IMR-90 (cell line): ENCODE measurements at regions not wholly inside any gene's neighbourhood (a gene's known extent, or its start where the extent isn't known, plus 50 kb on each side); places are given as distances from the start of the nearest gene placed in this dataset.

Source experiments
- ATAC-seq: fragments of 200-7000 bp; cut with Tn5 transposase; 2 replicates; pipeline ENCODE4 v1.9.1; 2020; ENCODE audit warnings: low read depth, mild to moderate bottlenecking, moderate library complexity
- BruUV-seq: library from RNA; stranded (reverse); fragments of 400-500 nt; replicated peaks from 2 replicates; lab custom pipeline; 2021; lab: Mats Ljungman, UMichigan
- CTCF ChIA-PET: fragments of 300-600 bp; formaldehyde crosslinking; extraction: SDS; loops from one replicate; lab custom pipeline; 2021; ENCODE audit warnings: antibody characterized with exemption; lab: Yijun Ruan, JAX
- POLR2A ChIA-PET: fragments of 300-600 bp; sonication (Branson Sonifier 250); formaldehyde crosslinking; loops from one replicate; lab custom pipeline; 2022; ENCODE audit warnings: antibody characterized with exemption; ENCODE audit not compliant: unreplicated experiment; lab: Charles Lee
- DNase-seq: peaks from one replicate; pipeline ENCODE4 v3.0.0; 2013
- H2AFZ ChIP-seq: replicated peaks from 2 replicates; pipeline ENCODE3; 2013; ENCODE audit warnings: low read length, mild to moderate bottlenecking; ENCODE audit not compliant: poor library complexity
- H2AK5ac ChIP-seq: 2 replicates; pipeline ENCODE4 v1.6.1; 2013; ENCODE audit warnings: low read depth, low read length, inconsistent platforms
- H2AK9ac ChIP-seq: replicated peaks from 2 replicates; pipeline ENCODE3; 2013; ENCODE audit warnings: mild to moderate bottlenecking, low read depth, low read length, moderate library complexity; ENCODE audit not compliant: poor library complexity
- H2BK120ac ChIP-seq: 2 replicates; pipeline ENCODE4 v1.6.1; 2013; ENCODE audit warnings: low read depth, low read length, inconsistent platforms
- H2BK15ac ChIP-seq: 3 replicates; pipeline ENCODE4 v1.6.1; 2013; ENCODE audit warnings: low read depth, low read length, inconsistent platforms
- H2BK20ac ChIP-seq: 2 replicates; pipeline ENCODE4 v1.6.1; 2013; ENCODE audit warnings: low read depth, mild to moderate bottlenecking, inconsistent platforms, low read length, moderate library complexity
- H2BK5ac ChIP-seq: 2 replicates; pipeline ENCODE4 v1.6.1; 2013; ENCODE audit warnings: mild to moderate bottlenecking, low read depth, low read length, inconsistent platforms; ENCODE audit not compliant: poor library complexity, severe bottlenecking
- H3K14ac ChIP-seq: replicated peaks from 2 replicates; pipeline ENCODE4 v1.6.1; 2013; ENCODE audit warnings: low read depth, low read length, inconsistent platforms
- H3K18ac ChIP-seq: 2 replicates; pipeline ENCODE4 v1.6.1; 2013; ENCODE audit warnings: low read depth, low read length, control low read depth
- H3K23ac ChIP-seq: 2 replicates; pipeline ENCODE4 v1.6.1; 2013; ENCODE audit warnings: low read depth, low read length, inconsistent platforms
- H3K27ac ChIP-seq: 2 replicates; pipeline ENCODE4 v1.5.1; 2013; ENCODE audit warnings: mild to moderate bottlenecking, control low read depth, low read length; ENCODE audit not compliant: insufficient read depth
- H3K27me3 ChIP-seq: 2 replicates; pipeline ENCODE4 v1.6.1; 2013; ENCODE audit warnings: low read length; ENCODE audit not compliant: control insufficient read depth, insufficient read depth
- H3K36me3 ChIP-seq: 2 replicates; pipeline ENCODE4 v1.6.1; 2013; ENCODE audit warnings: low read length, mixed read lengths; ENCODE audit not compliant: control insufficient read depth, insufficient read depth
- H3K4ac ChIP-seq: 2 replicates; pipeline ENCODE4 v1.6.1; 2013; ENCODE audit warnings: low read depth, low read length, inconsistent platforms
- H3K4me1 ChIP-seq: 2 replicates; pipeline ENCODE4 v1.6.1; 2013; ENCODE audit warnings: low read length, mixed read lengths; ENCODE audit not compliant: control insufficient read depth, insufficient read depth
- H3K4me2 ChIP-seq: 2 replicates; pipeline ENCODE4 v1.6.1; 2013; ENCODE audit warnings: low read depth, mild to moderate bottlenecking, control low read depth, low read length, moderate library complexity
- H3K4me3 ChIP-seq: 2 replicates; pipeline ENCODE4 v1.5.1; 2013; ENCODE audit warnings: low read depth, mild to moderate bottlenecking, control low read depth, low read length, moderate library complexity; ENCODE audit not compliant: insufficient read depth
- H3K56ac ChIP-seq: 2 replicates; pipeline ENCODE4 v1.6.1; 2013; ENCODE audit warnings: low read length, inconsistent platforms; ENCODE audit not compliant: insufficient read depth; ENCODE audit errors: extremely low read depth
- H3K79me1 ChIP-seq, 2 experiments: 2 replicates each; pipeline ENCODE4 v1.6.1; 2013; ENCODE audit warnings: low read length in 2 of 2, inconsistent platforms in 1 of 2, low read depth in 1 of 2
- H3K9ac ChIP-seq: 2 replicates; pipeline ENCODE4 v1.6.1; 2013; ENCODE audit warnings: low read depth, low read length, control low read depth
- H3K9me1 ChIP-seq: 2 replicates; pipeline ENCODE4 v1.6.1; 2013; ENCODE audit warnings: low read length, inconsistent platforms; ENCODE audit not compliant: insufficient read depth
- H3K9me3 ChIP-seq: 2 replicates; pipeline ENCODE4 v1.6.1; 2013; ENCODE audit warnings: low read length; ENCODE audit not compliant: control insufficient read depth, insufficient read depth
- H4K20me1 ChIP-seq: 2 replicates; pipeline ENCODE4 v1.6.1; 2013; ENCODE audit warnings: low read length, inconsistent platforms; ENCODE audit not compliant: insufficient read depth
- H4K5ac ChIP-seq: 2 replicates; pipeline ENCODE4 v1.6.1; 2013; ENCODE audit warnings: mild to moderate bottlenecking, low read depth, low read length, control low read depth
- H4K8ac ChIP-seq, 2 experiments: 2 replicates each; pipeline ENCODE4 v1.6.1; 2013; ENCODE audit warnings: low read depth in 2 of 2, low read length in 2 of 2, control low read depth in 1 of 2, inconsistent platforms in 1 of 2
- H4K91ac ChIP-seq: 2 replicates; pipeline ENCODE4 v1.6.1; 2013; ENCODE audit warnings: low read depth, low read length, inconsistent platforms; ENCODE audit not compliant: insufficient read depth
- BHLHE40 ChIP-seq: fragments of 150-350 bp; IDR thresholded peaks from 2 replicates; pipeline ENCODE4 v1.6.1; 2016; ENCODE audit warnings: mild to moderate bottlenecking, low read depth, low read length
- CEBPB ChIP-seq: IDR thresholded peaks from 2 replicates; pipeline ENCODE4 v1.6.1; 2012; ENCODE audit warnings: low read depth, low read length, improper control_type of control experiment
- CHD1 ChIP-seq: IDR thresholded peaks from 2 replicates; pipeline ENCODE4 v1.6.1; 2012; ENCODE audit warnings: low read depth, low read length, improper control_type of control experiment
- CTCF ChIP-seq: conservative IDR thresholded peaks from 2 replicates; pipeline ENCODE4 v1.5.1; 2012; ENCODE audit warnings: mild to moderate bottlenecking, low read depth, low read length, improper control_type of control experiment
- MAFK ChIP-seq: IDR thresholded peaks from 2 replicates; pipeline ENCODE4 v1.6.1; 2012; ENCODE audit warnings: low read depth, low read length, improper control_type of control experiment
- MAZ ChIP-seq: IDR thresholded peaks from 2 replicates; pipeline ENCODE4 v1.6.1; 2012; ENCODE audit warnings: low read depth, mild to moderate bottlenecking, low read length, improper control_type of control experiment, moderate library complexity, borderline replicate concordance
- NFE2L2 ChIP-seq: fragments of 150-350 bp; IDR thresholded peaks from 2 replicates; pipeline ENCODE4 v1.6.1; 2016; ENCODE audit warnings: low read depth, mild to moderate bottlenecking, low read length
- POLR2A ChIP-seq: IDR thresholded peaks from 2 replicates; pipeline ENCODE4 v1.6.1; 2012; ENCODE audit warnings: mild to moderate bottlenecking, low read depth, low read length
- RAD21 ChIP-seq: IDR thresholded peaks from 2 replicates; pipeline ENCODE4 v1.6.1; 2012; ENCODE audit warnings: low read length, improper control_type of control experiment
- RFX5 ChIP-seq: IDR thresholded peaks from 2 replicates; pipeline ENCODE4 v1.8.0; 2012; ENCODE audit warnings: low read depth, mild to moderate bottlenecking, low read length, moderate library complexity
- SMC3 ChIP-seq: fragments of 150-350 bp; IDR thresholded peaks from 2 replicates; pipeline ENCODE4 v1.6.1; 2016; ENCODE audit warnings: low read depth, mild to moderate bottlenecking, antibody characterized with exemption, low read length, moderate library complexity
- USF2 ChIP-seq: fragments of 150-350 bp; IDR thresholded peaks from 2 replicates; pipeline ENCODE4 v1.6.1; 2017; ENCODE audit warnings: mild to moderate bottlenecking, antibody characterized with exemption, low read length, low read depth
- dilution Hi-C: fragments of 300-500 bp; cut with HindIII; formaldehyde crosslinking; loops from one replicate; pipeline ENCODE4 v1.14.3; 2018; ENCODE audit warnings: low sequenced_read_pairs; ENCODE audit not compliant: unreplicated experiment
- in situ Hi-C: fragments of 300-500 bp; cut with MboI; formaldehyde crosslinking; loops from 3 replicates; pipeline ENCODE4 v1.14.3; 2019; ENCODE audit warnings: low sequenced_read_pairs, inconsistent platforms, mixed read lengths
- intact Hi-C: fragments of 100-400 bp; cut with micrococcal nuclease; formaldehyde crosslinking; loops from 2 replicates; pipeline ENCODE4 v1.10.0; 2022

GRCh38 chr2:186100636-186101035 is 362.0 kb downstream of the FSIP2 start:
- Histone ChIP-seq H2AFZ (no peak overlapping the region), H3K27me3 (no peaks in the 10 kb centered on the region), H3K23ac (no peak overlapping the region), H3K27ac (no peak overlapping the region), H2BK120ac (no peak overlapping the region), H2BK5ac (no peak overlapping the region), H2AK5ac (no peak overlapping the region), H4K8ac (no peak overlapping the region), H3K9me1 (no peaks in the 10 kb centered on the region), H3K18ac (no peak overlapping the region), H2BK20ac (no peak overlapping the region), H3K9me3 (no peaks in the 10 kb centered on the region), H4K91ac (no peak overlapping the region), H3K4ac (no peak overlapping the region), H3K4me1 (no peaks in the 10 kb centered on the region), H4K20me1 (no peaks in the 10 kb centered on the region), H2BK15ac (no peak overlapping the region), H3K14ac (no peak overlapping the region), H3K4me2 (no peak overlapping the region), H3K4me3 (no peak overlapping the region), H3K9ac (no peak overlapping the region), H3K36me3 (no peaks in the 10 kb centered on the region), H3K79me1 (no peaks in the 10 kb centered on the region), H2AK9ac (no peak overlapping the region), H4K5ac (no peak overlapping the region), H3K56ac (no peak overlapping the region)
- dilution Hi-C loops (no loop called here), in situ Hi-C loops (no loop called here), intact Hi-C loops (no loop called here)
- BruUV-seq: no TSS peak
- TF ChIP-seq USF2 (no peak), CEBPB (no peak), CTCF (no peak), RAD21 (no peak), SMC3 (no peak), CHD1 (no peak), POLR2A (no peak), NFE2L2 (no peak), MAZ (no peak), MAFK (no peak), BHLHE40 (no peak), RFX5 (no peak)
- POLR2A ChIA-PET: no interaction called here
- DNase-seq: no peak
- no peak for ATAC-seq
- CTCF ChIA-PET: no interaction called here
